Choroid plexus epithelial cell (primary cell): ENCODE measurements at regions not wholly inside any gene's neighbourhood (a gene's known extent, or its start where the extent isn't known, plus 50 kb on each side); places are given as distances from the start of the nearest gene placed in this dataset.

Experiments used
- DNase-seq: peaks from one replicate; pipeline ENCODE4 v3.0.0-alpha.2; 2010; ENCODE audit warnings: low read depth
- H3K4me3 ChIP-seq: 2 replicates; pipeline ENCODE4 v1.5.1; 2011; ENCODE audit warnings: low read depth, mild to moderate bottlenecking, control low read depth, low read length, moderate library complexity
- CTCF ChIP-seq: conservative IDR thresholded peaks from 2 replicates; pipeline ENCODE4 v1.5.1; 2011; ENCODE audit warnings: low read depth, mild to moderate bottlenecking, control low read depth, inconsistent platforms, low read length, moderate library complexity

GRCh38 chr3:148004331-148004730 is 595.2 kb downstream of the ZIC1 start:
- H3K4me3 ChIP-seq: no peak overlapping the region
- no peak for DNase-seq
- no peak for TF ChIP-seq CTCF

- TF ChIP-seq CTCF: no peak
- H3K4me3 ChIP-seq: no peak overlapping the region
- no peak for DNase-seq
Observed at GRCh38 chr3:148005456-148005855, 596.3 kb downstream of the ZIC1 start.

GRCh38 chr3:148006508-148006907 is 597.3 kb downstream of the ZIC1 start:
- DNase-seq: peak; percentile 96
- no peak overlapping the region for H3K4me3 ChIP-seq
- TF ChIP-seq CTCF: no peak

GRCh38 chr3:148008591-148008990 is 599.4 kb downstream of the ZIC1 start:
- H3K4me3 ChIP-seq: no peak overlapping the region
- no peak for TF ChIP-seq CTCF
- peak; percentile 62 for DNase-seq

- no peak for TF ChIP-seq CTCF
- no peak overlapping the region for H3K4me3 ChIP-seq
- no peak for DNase-seq
Observed at GRCh38 chr3:148020861-148021260, 611.7 kb downstream of the ZIC1 start.

GRCh38 chr3:148021381-148021780 is 612.2 kb downstream of the ZIC1 start:
- peak; percentile 13 for DNase-seq
- H3K4me3 ChIP-seq: no peak overlapping the region
- TF ChIP-seq CTCF: no peak

GRCh38 chr3:148023994-148024393 is 614.8 kb downstream of the ZIC1 start:
- H3K4me3 ChIP-seq: no peak overlapping the region
- DNase-seq: peak; percentile 83
- TF ChIP-seq CTCF: no peak
